Calu3 (cell line): ENCODE measurements at regions not wholly inside any gene's neighbourhood (a gene's known extent, or its start where the extent isn't known, plus 50 kb on each side); places are given as distances from the start of the nearest gene placed in this dataset.

ENCODE experiments used
- BruUV-seq: library from RNA; stranded (reverse); fragments of 400-500 nt; replicated peaks from 2 replicates; lab custom pipeline; 2021; lab: Mats Ljungman, UMichigan
- CTCF ChIA-PET: fragments of 300-600 bp; sonication (Branson Sonifier 250); formaldehyde crosslinking; loops from one replicate; lab custom pipeline; 2022; ENCODE audit warnings: antibody characterized with exemption; lab: Charles Lee
- DNase-seq: peaks from one replicate; pipeline ENCODE4 v3.0.0; 2022
- H3K27ac Mint-ChIP-seq: one replicate; pipeline ENCODE4 v1.8.0; 2022; ENCODE audit warnings: mixed read lengths; ENCODE audit not compliant: unreplicated experiment
- H3K27me3 Mint-ChIP-seq: one replicate; pipeline ENCODE4 v1.8.0; 2022; ENCODE audit warnings: mixed read lengths; ENCODE audit not compliant: unreplicated experiment
- H3K36me3 Mint-ChIP-seq: one replicate; pipeline ENCODE4 v1.8.0; 2022; ENCODE audit warnings: mild to moderate bottlenecking, moderate library complexity, mixed read lengths; ENCODE audit not compliant: insufficient read depth, unreplicated experiment
- H3K4me1 Mint-ChIP-seq: one replicate; pipeline ENCODE4 v1.8.0; 2022; ENCODE audit warnings: mild to moderate bottlenecking, low read depth, mixed read lengths; ENCODE audit not compliant: unreplicated experiment
- H3K4me3 Mint-ChIP-seq: one replicate; pipeline ENCODE4 v1.8.0; 2022; ENCODE audit warnings: mild to moderate bottlenecking, low read depth, moderate library complexity, mixed read lengths; ENCODE audit not compliant: unreplicated experiment
- H3K9me3 Mint-ChIP-seq: one replicate; pipeline ENCODE4 v1.8.0; 2022; ENCODE audit warnings: low read depth, mixed read lengths; ENCODE audit not compliant: unreplicated experiment
- intact Hi-C: fragments of 100-400 bp; cut with micrococcal nuclease; formaldehyde crosslinking; loops from one replicate; pipeline ENCODE4 v1.10.0; 2022; ENCODE audit not compliant: unreplicated experiment
- TF ChIP-seq, protein P1 (sequence below): fragments of 200-600 bp; IDR thresholded peaks from one replicate; pipeline ENCODE4 v1.8.0; 2022; ENCODE audit warnings: antibody characterized with exemption; ENCODE audit not compliant: unreplicated experiment

GRCh38 chr13:22825186-22825585 lies 355.6 kb upstream of the SGCG start:
- TF ChIP-seq, protein P1, sequence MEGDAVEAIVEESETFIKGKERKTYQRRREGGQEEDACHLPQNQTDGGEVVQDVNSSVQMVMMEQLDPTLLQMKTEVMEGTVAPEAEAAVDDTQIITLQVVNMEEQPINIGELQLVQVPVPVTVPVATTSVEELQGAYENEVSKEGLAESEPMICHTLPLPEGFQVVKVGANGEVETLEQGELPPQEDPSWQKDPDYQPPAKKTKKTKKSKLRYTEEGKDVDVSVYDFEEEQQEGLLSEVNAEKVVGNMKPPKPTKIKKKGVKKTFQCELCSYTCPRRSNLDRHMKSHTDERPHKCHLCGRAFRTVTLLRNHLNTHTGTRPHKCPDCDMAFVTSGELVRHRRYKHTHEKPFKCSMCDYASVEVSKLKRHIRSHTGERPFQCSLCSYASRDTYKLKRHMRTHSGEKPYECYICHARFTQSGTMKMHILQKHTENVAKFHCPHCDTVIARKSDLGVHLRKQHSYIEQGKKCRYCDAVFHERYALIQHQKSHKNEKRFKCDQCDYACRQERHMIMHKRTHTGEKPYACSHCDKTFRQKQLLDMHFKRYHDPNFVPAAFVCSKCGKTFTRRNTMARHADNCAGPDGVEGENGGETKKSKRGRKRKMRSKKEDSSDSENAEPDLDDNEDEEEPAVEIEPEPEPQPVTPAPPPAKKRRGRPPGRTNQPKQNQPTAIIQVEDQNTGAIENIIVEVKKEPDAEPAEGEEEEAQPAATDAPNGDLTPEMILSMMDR, result no peak
- H3K4me1 Mint-ChIP-seq, result no peaks in the 10 kb centered on the region
- peaks cover 8% of the 10 kb centered on the region for H3K9me3 Mint-ChIP-seq
- no peaks in the 10 kb centered on the region for H3K36me3 Mint-ChIP-seq
- intact Hi-C loops, result no loop called here
- no TSS peak for BruUV-seq
- no peak overlapping the region for H3K4me3 Mint-ChIP-seq
- CTCF ChIA-PET, result no interaction called here
- H3K27ac Mint-ChIP-seq, result no peak overlapping the region
- H3K27me3 Mint-ChIP-seq, result no peaks in the 10 kb centered on the region
- DNase-seq, result no peak

GRCh38 chr13:22828081-22828480 lies 352.7 kb upstream of the SGCG start:
- no TSS peak for BruUV-seq
- intact Hi-C loops, result no loop called here
- CTCF ChIA-PET, result no interaction called here
- Mint-ChIP-seq H3K27me3 (no peaks in the 10 kb centered on the region), H3K4me3 (no peak overlapping the region), H3K27ac (no peak overlapping the region), H3K9me3 (peaks cover 8% of the 10 kb centered on the region), H3K4me1 (no peaks in the 10 kb centered on the region), H3K36me3 (no peaks in the 10 kb centered on the region)
- DNase-seq, result no peak
- TF ChIP-seq, protein P1, result no peak

DNA sequence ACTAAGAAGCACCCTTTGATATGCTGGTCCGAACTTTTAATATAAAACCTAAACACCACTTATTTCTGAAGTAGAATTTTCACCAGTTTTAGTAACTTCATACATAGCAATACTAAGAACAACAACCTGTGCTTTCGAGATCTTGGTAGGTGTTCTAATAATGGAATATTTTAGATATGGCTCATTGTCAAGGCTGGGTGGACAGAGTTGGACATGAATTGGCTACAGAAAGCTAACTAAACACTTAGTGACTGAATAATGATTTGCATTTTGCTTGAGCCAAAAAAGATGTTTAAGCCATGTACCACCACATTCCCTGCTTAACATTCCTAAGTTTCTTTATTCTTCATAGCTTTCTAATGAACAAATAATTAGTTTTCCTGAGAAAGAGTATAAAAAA lies 344.3 kb upstream of the SGCG start:
- DNase-seq, result no peak
- Mint-ChIP-seq H3K27ac (no peak overlapping the region), H3K4me1 (no peaks in the 10 kb centered on the region), H3K4me3 (no peak overlapping the region), H3K36me3 (no peaks in the 10 kb centered on the region), H3K9me3 (no peaks in the 10 kb centered on the region), H3K27me3 (no peaks in the 10 kb centered on the region)
- TF ChIP-seq, protein P1, result no peak
- BruUV-seq, result no TSS peak
- CTCF ChIA-PET, result no interaction called here
- intact Hi-C loops, result no loop called here

GRCh38 chr13:22837980-22838647 lies 342.7 kb upstream of the SGCG start:
- no TSS peak for BruUV-seq
- H3K27me3 Mint-ChIP-seq, result no peaks in the 10 kb centered on the region
- no peaks in the 10 kb centered on the region for H3K9me3 Mint-ChIP-seq
- intact Hi-C loops, result no loop called here
- H3K4me1 Mint-ChIP-seq, result no peaks in the 10 kb centered on the region
- TF ChIP-seq, protein P1, result no peak
- no peak overlapping the region for H3K4me3 Mint-ChIP-seq
- CTCF ChIA-PET, result no interaction called here
- no peaks in the 10 kb centered on the region for H3K36me3 Mint-ChIP-seq
- H3K27ac Mint-ChIP-seq, result no peak overlapping the region
- no peak for DNase-seq
